Dermis microvascular lymphatic vessel endothelial cell (primary cell): ENCODE measurements at regions not wholly inside any gene's neighbourhood (a gene's known extent, or its start where the extent isn't known, plus 50 kb on each side); places are given as distances from the start of the nearest gene placed in this dataset.

ENCODE experiments used
- DNase-seq, 2 donors: peaks; one replicate each; pipeline versions ENCODE4 v3.0.0 to v3.0.0-alpha.2; 2010; ENCODE audit warnings: low read depth in 2 of 2

DNA sequence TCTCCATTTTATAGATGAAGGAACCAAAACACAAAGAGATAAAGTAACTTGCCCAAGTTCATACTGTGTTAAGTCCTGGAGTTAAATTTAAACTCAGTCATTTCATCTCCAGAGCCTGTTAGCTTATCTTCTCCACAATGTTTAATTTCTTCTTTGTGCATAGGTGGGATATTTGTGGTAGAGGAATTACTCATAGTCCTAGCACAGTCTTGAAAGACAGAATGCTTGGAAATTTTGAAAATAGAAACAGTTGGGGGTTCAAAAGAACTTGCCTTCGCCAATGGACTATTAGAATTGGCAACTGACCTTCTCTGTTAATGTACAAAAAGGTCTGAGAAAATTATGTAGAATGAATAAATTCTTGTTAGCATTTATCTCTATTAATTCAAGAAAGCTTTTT is 832.0 kb upstream of the PRMT6 start:
- no peak for DNase-seq

- DNase-seq = no peak
Observed at GRCh38 chr1:106225403-106225802, 831.1 kb upstream of the PRMT6 start.

DNA sequence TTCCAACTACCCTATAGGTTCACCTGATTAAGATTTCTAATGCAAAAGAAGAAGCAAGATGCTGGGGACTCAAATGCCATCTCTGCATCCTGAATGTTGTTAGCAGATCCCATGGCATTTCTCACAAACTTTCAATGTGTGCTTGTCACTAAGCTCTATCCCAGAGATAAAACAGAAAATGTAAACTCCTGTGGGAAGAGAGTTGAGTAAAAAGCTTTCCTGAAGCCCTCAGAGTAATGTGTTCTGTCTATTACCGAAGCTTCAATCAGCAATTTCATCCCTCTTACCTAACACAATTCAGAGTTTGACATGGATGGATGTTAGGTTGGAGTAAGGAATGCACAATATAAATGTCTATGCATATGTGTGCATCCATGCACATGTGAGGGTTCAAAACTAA is 829.9 kb upstream of the PRMT6 start:
- no peak for DNase-seq

- DNase-seq = no peak
Observed at GRCh38 chr1:106232128-106232527, 824.3 kb upstream of the PRMT6 start.

DNA sequence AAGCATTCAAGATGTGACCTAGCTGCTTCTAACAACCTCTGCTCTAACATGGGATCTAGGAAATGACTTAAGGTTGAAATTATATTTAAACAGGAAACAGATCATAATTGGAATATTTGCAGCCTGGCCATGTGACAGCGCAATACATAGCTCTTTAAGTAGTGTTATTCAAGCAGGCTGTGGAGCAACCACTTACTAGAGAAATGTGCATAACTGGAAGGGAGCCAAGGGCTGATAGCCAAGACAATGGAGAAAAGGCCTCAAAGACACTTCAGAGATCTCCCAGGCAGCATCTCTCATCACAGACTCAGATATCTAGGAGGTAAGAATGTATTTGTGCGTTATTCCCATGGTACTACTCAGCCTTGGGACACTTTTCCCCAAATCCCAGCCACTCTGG is 823.0 kb upstream of the PRMT6 start:
- DNase-seq = no peak

- no peak for DNase-seq
Observed at GRCh38 chr1:106249365-106249764, 807.1 kb upstream of the PRMT6 start.

DNA sequence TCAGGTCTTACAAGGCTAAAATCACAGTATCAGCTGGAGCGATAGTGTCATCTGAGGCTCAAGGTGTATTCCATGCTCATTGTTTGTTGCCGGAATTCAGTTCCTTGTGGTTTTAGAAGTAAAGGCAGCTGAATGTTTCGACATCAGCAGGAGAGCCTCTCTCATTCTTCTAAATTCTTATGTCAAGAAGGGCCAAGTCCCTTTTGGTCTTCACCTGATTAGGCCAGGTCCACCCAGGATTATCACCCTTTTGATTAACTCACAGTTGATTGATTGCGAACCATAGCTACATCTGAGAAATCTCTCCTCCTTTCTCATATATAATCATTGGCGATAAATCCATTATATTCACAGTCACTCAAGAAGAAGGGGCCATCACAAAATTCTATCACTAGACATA is 806.7 kb upstream of the PRMT6 start:
- no peak for DNase-seq

DNA sequence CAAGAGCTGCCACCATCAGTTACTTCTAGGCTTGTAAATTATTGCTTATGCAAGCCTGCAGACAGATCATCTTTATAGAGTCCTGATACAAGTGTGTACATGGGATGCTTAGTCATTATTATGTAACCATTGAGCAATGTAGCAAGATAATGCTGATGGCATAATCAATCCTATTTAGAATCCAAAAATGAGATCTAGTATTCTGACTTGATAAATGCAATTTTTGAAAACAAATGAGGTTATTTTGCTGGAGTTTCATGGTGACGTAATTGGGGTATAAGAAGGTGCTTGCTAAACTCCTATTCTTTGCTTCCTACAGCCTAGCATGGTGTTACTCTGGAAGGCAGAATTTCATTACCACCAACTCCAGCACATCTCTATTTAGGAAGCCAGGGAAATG is 801.7 kb upstream of the PRMT6 start:
- no peak for DNase-seq

GRCh38 chr1:106266786-106267185 is 789.7 kb upstream of the PRMT6 start:
- DNase-seq = no peak

DNA sequence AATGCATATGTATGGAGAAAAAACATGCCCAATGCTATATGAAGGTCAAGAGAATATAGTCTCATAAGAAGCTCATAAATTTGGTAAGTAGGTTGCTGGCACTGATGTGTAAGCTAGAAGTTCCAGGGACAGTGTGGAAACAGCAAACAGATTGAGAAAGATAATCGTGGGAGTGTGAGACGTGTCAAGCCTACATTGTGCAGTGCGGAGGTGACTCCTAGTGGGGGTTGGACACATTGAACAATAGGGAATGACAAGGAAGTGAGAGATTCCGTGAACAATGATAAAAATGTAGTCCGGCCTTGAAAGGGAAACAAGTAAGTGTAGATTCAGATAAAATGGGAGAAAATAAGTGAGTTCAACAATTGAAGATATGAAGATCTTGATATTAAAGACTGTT is 788.4 kb upstream of the PRMT6 start:
- DNase-seq = no peak

DNA sequence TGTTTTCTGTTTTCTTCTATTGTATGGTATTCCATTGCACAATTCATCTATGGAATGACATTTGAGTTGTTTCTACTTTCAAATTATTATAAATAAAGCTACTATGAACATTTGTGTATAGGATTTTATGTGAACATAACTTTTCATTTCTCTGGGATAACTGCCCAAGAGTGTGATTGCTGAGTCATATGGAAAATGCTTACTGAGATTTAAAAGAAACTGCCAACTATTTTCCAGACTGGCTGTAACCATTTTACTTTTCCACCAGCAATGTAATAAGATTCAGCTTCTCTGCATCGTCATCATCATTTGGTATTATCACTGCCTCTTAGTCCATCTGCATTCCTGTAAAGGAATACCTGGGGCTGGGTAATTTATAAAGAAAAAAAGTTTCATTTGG is 779.6 kb upstream of the PRMT6 start:
- DNase-seq = no peak

- no peak for DNase-seq
Observed at GRCh38 chr1:106277786-106278185, 778.7 kb upstream of the PRMT6 start.

GRCh38 chr1:106278716-106279115 is 777.8 kb upstream of the PRMT6 start:
- no peak for DNase-seq

DNA sequence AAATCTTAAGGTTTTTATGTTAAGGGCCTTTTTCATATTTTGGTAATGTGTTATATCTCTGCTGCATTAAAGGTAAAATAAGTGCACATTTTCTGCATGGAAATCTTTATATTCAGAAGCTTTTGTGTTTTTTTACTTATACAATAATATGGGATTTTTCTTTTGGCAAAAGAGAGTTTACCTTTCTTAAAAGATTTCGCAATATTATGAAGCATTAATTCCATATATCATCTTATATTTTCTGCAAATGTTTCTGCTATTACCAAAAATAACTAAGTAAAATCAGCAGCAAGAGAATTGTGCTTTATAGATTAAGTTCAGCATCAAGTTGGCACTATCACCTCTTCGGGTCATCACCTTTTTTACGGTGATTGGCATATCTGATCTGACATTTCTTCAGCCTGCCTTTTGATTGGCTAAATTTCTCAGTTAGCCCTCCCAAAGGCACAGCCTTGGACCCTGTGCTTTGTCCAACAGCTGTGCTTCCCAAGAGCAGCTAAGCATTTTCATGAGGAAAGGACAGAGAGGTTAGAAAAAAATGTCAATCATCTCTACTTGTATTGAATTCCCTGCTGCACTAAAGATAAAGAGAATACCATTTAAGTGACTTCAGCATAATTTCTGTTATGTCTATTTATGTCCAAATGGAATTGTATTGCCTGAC is 767.1 kb upstream of the PRMT6 start:
- DNase-seq = no peak

- DNase-seq = no peak
Observed at GRCh38 chr1:106290805-106291501, 765.5 kb upstream of the PRMT6 start.

DNA sequence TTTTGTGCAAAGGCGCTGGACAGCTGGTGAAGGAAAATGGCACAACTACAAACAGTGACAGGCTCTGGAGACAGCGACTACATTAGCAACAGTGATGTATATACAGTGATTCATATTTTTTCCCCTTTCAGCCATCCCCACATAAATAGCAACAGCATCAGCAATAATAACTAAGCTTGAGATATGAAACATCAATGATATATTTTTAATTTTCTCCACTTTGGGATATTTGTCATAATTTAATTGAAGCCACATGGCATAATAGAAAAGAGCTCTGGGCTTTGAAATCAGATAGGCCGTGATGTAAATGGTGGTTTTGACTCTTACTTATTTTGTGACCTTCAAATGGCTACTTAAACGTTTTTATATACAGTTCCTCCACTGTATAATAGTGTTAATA is 764.3 kb upstream of the PRMT6 start:
- no peak for DNase-seq

- DNase-seq = no peak
Observed at GRCh38 chr1:106296431-106296830, 760.0 kb upstream of the PRMT6 start.

- DNase-seq = no peak
Observed at GRCh38 chr1:106304106-106304505, 752.4 kb upstream of the PRMT6 start.

- DNase-seq = no peak
Observed at GRCh38 chr1:106319612-106320011, 736.9 kb upstream of the PRMT6 start.

DNA sequence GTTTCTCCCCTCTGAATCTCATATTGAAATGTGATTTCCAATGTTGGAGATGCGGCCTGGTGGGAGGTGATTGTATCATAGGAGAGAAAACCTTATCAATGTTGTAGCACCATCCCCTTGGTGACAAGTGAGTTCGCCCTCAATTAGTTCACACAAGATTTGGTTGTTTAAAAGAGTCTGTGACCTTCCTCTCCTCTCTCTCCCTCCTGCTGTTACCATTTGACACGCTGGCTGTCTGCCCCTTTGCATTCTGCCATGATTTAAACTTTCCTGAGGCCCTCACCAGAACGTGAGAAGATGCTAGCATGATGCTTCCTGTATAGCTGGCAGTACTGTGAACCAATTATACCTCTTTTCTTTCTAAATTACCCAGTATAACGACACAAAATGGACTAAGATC is 730.9 kb upstream of the PRMT6 start:
- no peak for DNase-seq

- no peak for DNase-seq
Observed at GRCh38 chr1:106344494-106344893, 712.0 kb upstream of the PRMT6 start.

DNA sequence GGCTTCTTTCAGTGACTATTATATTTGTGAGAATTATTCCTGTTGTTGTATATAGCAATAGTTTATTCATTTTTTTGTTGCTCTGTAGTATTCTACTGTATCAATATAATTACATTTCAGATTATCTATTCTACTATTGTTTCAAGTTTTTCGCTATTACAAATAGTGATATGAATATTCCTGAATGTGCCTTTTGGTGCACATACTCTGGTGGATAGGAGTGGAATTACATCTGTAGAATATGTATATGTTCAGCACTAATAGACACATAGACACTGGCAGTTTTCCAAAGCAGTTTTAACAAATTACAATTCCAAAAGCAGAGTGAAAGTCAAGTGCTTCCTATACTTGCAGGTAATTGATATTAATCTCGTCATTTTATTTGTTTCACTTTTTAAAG is 696.2 kb upstream of the PRMT6 start:
- DNase-seq = no peak

DNA sequence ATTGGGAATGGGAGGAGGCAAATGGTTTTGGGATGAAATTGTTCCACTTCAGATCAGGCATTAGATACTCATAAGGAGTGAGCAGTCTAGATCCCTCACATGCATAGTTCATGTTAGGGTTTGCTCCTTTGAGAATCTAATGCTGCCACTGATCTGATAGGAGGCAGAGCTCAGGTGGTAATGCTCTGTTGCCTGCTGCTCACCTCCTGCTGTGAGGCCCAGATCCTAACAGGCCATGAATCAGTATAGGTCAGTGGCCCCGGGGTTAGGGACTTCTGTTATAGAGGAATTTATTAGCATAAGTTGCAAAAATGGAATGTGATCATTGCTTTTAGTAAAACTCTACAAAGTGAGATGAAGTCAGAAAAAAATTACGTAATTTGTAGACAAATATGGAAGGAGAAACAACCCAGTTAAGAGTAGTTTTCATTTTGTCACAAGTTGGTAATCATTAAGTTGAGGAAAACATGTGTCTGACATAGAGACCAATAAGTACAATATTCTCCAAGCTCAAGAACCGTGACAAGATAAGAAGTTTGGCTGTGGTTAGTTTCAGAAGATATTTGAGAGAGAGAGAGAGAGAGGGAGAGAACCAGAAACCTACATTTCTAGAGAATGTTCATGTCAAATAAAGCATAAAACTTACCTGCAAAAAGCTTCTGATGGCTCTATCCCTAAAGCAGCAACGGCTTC is 689.7 kb upstream of the PRMT6 start:
- no peak for DNase-seq
